K562 (cell line): ENCODE measurements at regions not wholly inside any gene's neighbourhood (a gene's known extent, or its start where the extent isn't known, plus 50 kb on each side); places are given as distances from the start of the nearest gene placed in this dataset.

Experiments
- ATAC-seq: fragments of 200-7000 bp; cut with Tn5 transposase; 3 replicates; pipeline ENCODE4 v1.9.1; 2020; ENCODE audit warnings: moderate library complexity
- BruUV-seq: library from RNA; stranded (reverse); fragments of 400-500 nt; replicated peaks from 2 replicates; lab custom pipeline; 2021; lab: Mats Ljungman, UMichigan
- CTCF ChIA-PET: fragments of 300-600 bp; formaldehyde crosslinking; extraction: SDS; loops from one replicate; lab custom pipeline; 2021; ENCODE audit warnings: low intra/inter-chr PET ratio; lab: Yijun Ruan, JAX
- POLR2A ChIA-PET: fragments of 300-600, 350-650 bp; sonication (Branson Sonifier 250); formaldehyde crosslinking; extraction: SDS; loops from one replicate; lab custom pipeline; 2021; ENCODE audit warnings: antibody characterized with exemption, inconsistent platforms; lab: Yijun Ruan, JAX
- DNase-seq, 4 experiments: peaks; one replicate each; pipeline versions ENCODE4 v3.0.0 to v3.0.0-alpha.2; 2011 to 2018; ENCODE audit warnings: low spot score in 3 of 4, mixed read lengths in 3 of 4; ENCODE audit errors: extremely low read depth in 1 of 4
- FAIRE-seq: peaks from 2 replicates; lab custom pipeline; 2011; peaks lifted over from hg19 to GRCh38; lab: Jason Lieb, UNC
- H2AFZ ChIP-seq: 2 replicates; pipeline ENCODE4 v1.6.0; 2011; ENCODE audit warnings: low read depth, low read length, control low read depth, inconsistent platforms
- H3K27ac ChIP-seq: fragments of 200-600 bp; 3 replicates; pipeline ENCODE4 v1.8.0; 2011; ENCODE audit warnings: low read depth, mild to moderate bottlenecking, control low read depth, inconsistent platforms, low read length, moderate library complexity, mixed read lengths; ENCODE audit errors: extremely low read depth
- H3K27me3 ChIP-seq, 2 experiments: fragments of 300-600 bp in 1 of 2; 2 replicates in 1 of 2; 3 replicates in 1 of 2; pipeline versions ENCODE4 v1.6.0 to v1.8.0; 2011; ENCODE audit warnings: inconsistent platforms in 2 of 2, low read length in 2 of 2, mild to moderate bottlenecking in 1 of 2, mixed read lengths in 1 of 2, moderate library complexity in 1 of 2; ENCODE audit not compliant: control insufficient read depth in 2 of 2, insufficient read depth in 2 of 2
- H3K36me3 ChIP-seq: fragments of 300-600 bp; 3 replicates; pipeline ENCODE4 v1.8.0; 2011; ENCODE audit warnings: mild to moderate bottlenecking, low read length, inconsistent platforms; ENCODE audit not compliant: control insufficient read depth, insufficient read depth
- H3K4me1 ChIP-seq, 2 experiments: fragments of 200-600 bp in 1 of 2; replicated peaks in 1 of 2; 2 replicates in 1 of 2; 3 replicates in 1 of 2; pipeline versions ENCODE4 v1.5.1 to v1.8.0; 2011; ENCODE audit warnings: inconsistent platforms in 2 of 2, low read length in 2 of 2, mild to moderate bottlenecking in 1 of 2, mixed read lengths in 1 of 2, moderate library complexity in 1 of 2; ENCODE audit not compliant: control insufficient read depth in 2 of 2, insufficient read depth in 2 of 2
- H3K4me2 ChIP-seq: 2 replicates; pipeline ENCODE4 v1.6.1; 2011; ENCODE audit warnings: low read length, control low read depth, inconsistent platforms, mixed read lengths; ENCODE audit not compliant: insufficient read depth
- H3K4me3 ChIP-seq: fragments of 200-600 bp; sonication (generic), shearing (Covaris generic); 2 replicates; pipeline ENCODE4 v1.5.1; 2016; ENCODE audit warnings: control low read depth, inconsistent platforms
- H3K79me2 ChIP-seq: fragments of 200-600 bp; 3 replicates; pipeline ENCODE4 v1.8.0; 2011; ENCODE audit warnings: low read length, inconsistent platforms; ENCODE audit not compliant: control insufficient read depth, insufficient read depth
- H3K9ac ChIP-seq, 2 experiments: 2 replicates each; pipeline versions ENCODE4 v1.6.0 to v1.6.1; 2011; ENCODE audit warnings: low read depth in 2 of 2, low read length in 2 of 2, control low read depth in 1 of 2, inconsistent platforms in 1 of 2, mild to moderate bottlenecking in 1 of 2, mixed read lengths in 1 of 2; ENCODE audit not compliant: insufficient read depth in 1 of 2
- H3K9me1 ChIP-seq: one replicate; pipeline ENCODE4 v1.6.0; 2011; ENCODE audit warnings: inconsistent platforms, mild to moderate bottlenecking, low read length, moderate library complexity; ENCODE audit not compliant: control insufficient read depth, insufficient read depth
- H3K9me3 ChIP-seq: replicated peaks from 2 replicates; pipeline ENCODE4 v1.5.1; 2011; ENCODE audit warnings: low read depth, low read length, inconsistent platforms; ENCODE audit not compliant: control insufficient read depth, insufficient read depth
- H4K20me1 ChIP-seq: replicated peaks from 2 replicates; pipeline ENCODE4 v1.6.1; 2011; ENCODE audit warnings: low read length, inconsistent platforms, mixed read lengths; ENCODE audit not compliant: control insufficient read depth, insufficient read depth
- ERF ChIP-seq: fragments of 450-650 bp; formaldehyde crosslinking; IDR thresholded peaks from 2 replicates; pipeline ENCODE4 v1.4.0; 2020; ENCODE audit warnings: mild to moderate bottlenecking, mixed read lengths
- HLTF ChIP-seq: fragments of 450-650 bp; IDR thresholded peaks from 2 replicates; pipeline ENCODE4 v1.6.1; 2016
- MEF2A ChIP-seq: IDR thresholded peaks from 2 replicates; pipeline ENCODE4 v1.6.1; 2011; ENCODE audit warnings: low read depth, mild to moderate bottlenecking, low read length, moderate library complexity; ENCODE audit not compliant: control insufficient read depth
- PCBP2 ChIP-seq: fragments of 200-400 bp; formaldehyde crosslinking; IDR thresholded peaks from 2 replicates; pipeline ENCODE4 v1.6.1; 2018; ENCODE audit warnings: low read length, low read depth, mild to moderate bottlenecking, moderate library complexity; ENCODE audit not compliant: poor library complexity, severe bottlenecking
- SMAD4 ChIP-seq: fragments of 250-450 bp; sonication (Bioruptor Pico); conservative IDR thresholded peaks from 2 replicates; pipeline ENCODE4 v1.8.0; 2021; ENCODE audit warnings: inconsistent platforms, mild to moderate bottlenecking, moderate library complexity
- TBP ChIP-seq: optimal IDR thresholded peaks from 2 replicates; pipeline ENCODE3; 2011; ENCODE audit warnings: low read depth, low read length, improper control_type of control experiment
- ZBTB34 ChIP-seq: fragments of 250-450 bp; sonication (Bioruptor Pico); IDR thresholded peaks from 2 replicates; pipeline ENCODE4 v1.8.0; 2021; ENCODE audit warnings: mild to moderate bottlenecking, moderate library complexity
- ZNF695 ChIP-seq: fragments of 450-650 bp; formaldehyde crosslinking; IDR thresholded peaks from 2 replicates; pipeline ENCODE4 v1.4.0; 2020; ENCODE audit warnings: mild to moderate bottlenecking, moderate library complexity
- in situ Hi-C: fragments of 300-500 bp; cut with MboI; formaldehyde crosslinking; loops from 4 replicates; pipeline ENCODE4 v1.15.0; 2018; ENCODE audit warnings: inconsistent platforms, mixed read lengths
- intact Hi-C: fragments of 100-400 bp; cut with micrococcal nuclease; formaldehyde crosslinking; loops from 2 replicates; pipeline ENCODE4 v1.14.2; 2022

GRCh38 chr11:23205156-23205871 lies 345.0 kb upstream of the CCDC179 start (continued):
- no peak for TF ChIP-seq SMAD4 (CRISPR knock-in tag)

- H3K27me3 ChIP-seq = no peaks in the 10 kb centered on the region
- H3K9ac ChIP-seq = no peak overlapping the region
- H4K20me1 ChIP-seq = no peaks in the 10 kb centered on the region
- no peak for FAIRE-seq
- POLR2A ChIA-PET = no interaction called here
- H3K27ac ChIP-seq = no peak overlapping the region
- H3K79me2 ChIP-seq = no peaks in the 10 kb centered on the region
- no peak for ATAC-seq
- DNase-seq = no peak
- intact Hi-C loops (no loop called here), in situ Hi-C loops (no loop called here)
- H3K4me1 ChIP-seq = no peaks in the 10 kb centered on the region
- H2AFZ ChIP-seq = no peak overlapping the region
- BruUV-seq = no TSS peak
- H3K36me3 ChIP-seq = no peaks in the 10 kb centered on the region
- CTCF ChIA-PET = no interaction called here
- TF ChIP-seq PCBP2 (no peak), MEF2A (no peak), TBP (no peak), HLTF (no peak), ERF (no peak), ZNF695 (CRISPR knock-in tag) (no peak), ZBTB34 (CRISPR knock-in tag) (no peak)
- no peaks in the 10 kb centered on the region for H3K9me3 ChIP-seq
- no peak overlapping the region for H3K4me3 ChIP-seq
- H3K9me1 ChIP-seq = no peaks in the 10 kb centered on the region
- H3K4me2 ChIP-seq = no peak overlapping the region
Observed at GRCh38 chr11:23206741-23207336, 346.6 kb upstream of the CCDC179 start.
